ENCODE measurements at regions not wholly inside any gene's neighbourhood (a gene's known extent, or its start where the extent isn't known, plus 50 kb on each side); places are given as distances from the start of the nearest gene placed in this dataset.
A peak's percentile ranks its signal among the peaks of the same experiment; 100 is the strongest.
"Not testable (repeated sequence)": the region's sequence is repeated elsewhere in the genome, so short reads cannot be mapped to it uniquely, and the experiment has no call there.

- Histone ChIP-seq H3K4me2 (no peak overlapping the region), H3K4me1 (no peaks in the 10 kb centered on the region), H3K27ac (no peak overlapping the region), H3K9me3 (no peaks in the 10 kb centered on the region), H3K4me3 (no peak overlapping the region)
- 30% methylated on average over 3 of the region's 3 CpGs for WGBS (ENCODE audit: missing lambda C conversion rate)
- ChIA-PET CTCF (interaction anchor here (0.6 kb wide), 1 partner anchor 1325 kb away, joined by 3 read pairs; no protein-coding TSS in a partner anchor), POLR2A (no interaction called here)
- TF ChIP-seq MYC (IDR thresholded peaks at IDR 0.05; ENCODE audit: borderline replicate concordance, low read length) (no peak), RNF2 (IDR thresholded peaks at IDR 0.05; ENCODE audit: borderline replicate concordance, low read depth) (no peak), FOXS1 (CRISPR knock-in tag; IDR thresholded peaks at IDR 0.05) (no peak), MAFK (IDR thresholded peaks at IDR 0.05; ENCODE audit: partially characterized antibody) (no peak), EHF (CRISPR knock-in tag; IDR thresholded peaks at IDR 0.05) (no peak), PHF8 (IDR thresholded peaks at IDR 0.05; ENCODE audit: borderline replicate concordance, low read depth) (no peak), ESRRA (IDR thresholded peaks at IDR 0.05; ENCODE audit: borderline replicate concordance, low read length) (no peak), HOXB13 (CRISPR knock-in tag; IDR thresholded peaks at IDR 0.05; ENCODE audit: low read depth) (no peak), HMGXB4 (CRISPR knock-in tag; IDR thresholded peaks at IDR 0.05; ENCODE audit: borderline replicate concordance) (no peak), BHLHE40 (IDR thresholded peaks at IDR 0.05; ENCODE audit: low read depth, low read length) (no peak), ZFP36 (IDR thresholded peaks at IDR 0.05; ENCODE audit: borderline replicate concordance, partially characterized antibody) (no peak), MAZ (IDR thresholded peaks at IDR 0.05; ENCODE audit: borderline replicate concordance, low read depth, low read length) (no peak), HEYL (CRISPR knock-in tag; IDR thresholded peaks at IDR 0.05) (no peak), E2F6 (IDR thresholded peaks at IDR 0.05; ENCODE audit: borderline replicate concordance, low read depth) (no peak), SMC3 (IDR thresholded peaks at IDR 0.05) (no peak)
- ATAC-seq (no peak), DNase-seq (ENCODE audit: low read depth in 1 of 2, low spot score in 1 of 2) (no peak), FAIRE-seq (no peak)
These were observed 2412.8 kb downstream of the ARAP2 start for GRCh38 chr4:33831442-33832066.

GRCh38 chr4:33835764-33836163 lies 2408.6 kb downstream of the ARAP2 start:
- H3K4me3 ChIP-seq; H3K9me3 ChIP-seq; ATAC-seq; DNase-seq (ENCODE audit: low read depth in 1 of 2, low spot score in 1 of 2); CTCF ChIA-PET; POLR2A ChIA-PET; H3K4me2 ChIP-seq; H3K27ac ChIP-seq; H3K4me1 ChIP-seq; FAIRE-seq: not testable (repeated sequence)
- WGBS (ENCODE audit: missing lambda C conversion rate): 77% methylated on average over 3 of the region's 3 CpGs

GRCh38 chr4:33837043-33837838 lies 2407.1 kb downstream of the ARAP2 start:
- Histone ChIP-seq H3K4me1 (no peaks in the 10 kb centered on the region), H3K9me3 (no peaks in the 10 kb centered on the region), H3K4me2 (no peak overlapping the region), H3K4me3 (no peak overlapping the region), H3K27ac (no peak overlapping the region)
- no peak for ATAC-seq
- ChIA-PET CTCF (no interaction called here), POLR2A (no interaction called here)
- peak in 1 of 2 experiments; percentile 0 for DNase-seq (ENCODE audit: low read depth in 1 of 2, low spot score in 1 of 2)
- no peak for FAIRE-seq
- no peak for TF ChIP-seq E2F6 (IDR thresholded peaks at IDR 0.05; ENCODE audit: borderline replicate concordance, low read depth)
- no peak for TF ChIP-seq POLR2AphosphoS2 (conservative IDR thresholded peaks at IDR 0.05; ENCODE audit: low read length)
- no peak for TF ChIP-seq POLR2A (IDR thresholded peaks at IDR 0.05; ENCODE audit: low read length)
- TF ChIP-seq HOXB13 (CRISPR knock-in tag; IDR thresholded peaks at IDR 0.05; ENCODE audit: low read depth): no peak
- TF ChIP-seq EHMT2 (IDR thresholded peaks at IDR 0.05; ENCODE audit: low read depth): no peak
- WGBS (ENCODE audit: missing lambda C conversion rate): 56% methylated on average over 5 of the region's 5 CpGs
